ENCODE measurements at regions not wholly inside any gene's neighbourhood (a gene's known extent, or its start where the extent isn't known, plus 50 kb on each side); places are given as distances from the start of the nearest gene placed in this dataset.
A peak's percentile ranks its signal among the peaks of the same experiment; 100 is the strongest.

GRCh38 chr18:67363694-67364093, 152.8 kb downstream of the DSEL start:
- 83 to 84% methylated on average over 3 of the region's 3 CpGs for WGBS, 2 donors
- no peak for ATAC-seq (ENCODE audit: insufficient read depth, low FRiP score)
- Histone ChIP-seq H3K4me3 (no peak overlapping the region), H3K27me3 (ENCODE audit: control insufficient read depth in 3 of 3, insufficient read depth in 3 of 3, low read length in 2 of 3) (no peaks in the 10 kb centered on the region), H3K9ac (ENCODE audit: insufficient read depth in 1 of 2, low read length in 2 of 2) (no peak overlapping the region), H3K27ac (ENCODE audit: low read depth in 1 of 2, low read length in 1 of 2) (no peak overlapping the region), H3K4me1 (ENCODE audit: control insufficient read depth in 5 of 5, insufficient read depth in 5 of 5, low read length in 5 of 5) (no peaks in the 10 kb centered on the region), H3K36me3 (ENCODE audit: control insufficient read depth in 4 of 4, insufficient read depth in 4 of 4, low read length in 4 of 4) (no peaks in the 10 kb centered on the region), H3K9me3 (ENCODE audit: control insufficient read depth in 4 of 4, insufficient read depth in 3 of 4, low read length in 3 of 4) (peaks cover 0 to 2% (median 0%) of the 10 kb centered on the region in 4 donors)
- DNase-seq, result peak; percentile 4 to 20 (median 15)
- TF ChIP-seq CTCF (IDR thresholded peaks at IDR 0.05; ENCODE audit: control extremely low read depth, extremely low read depth), result no peak

- Histone ChIP-seq H3K4me1 (ENCODE audit: control insufficient read depth in 5 of 5, insufficient read depth in 5 of 5, low read length in 5 of 5) (no peaks in the 10 kb centered on the region), H3K9ac (ENCODE audit: insufficient read depth in 1 of 2, low read length in 2 of 2) (no peak overlapping the region), H3K27ac (ENCODE audit: low read depth in 1 of 2, low read length in 1 of 2) (no peak overlapping the region), H3K36me3 (ENCODE audit: control insufficient read depth in 4 of 4, insufficient read depth in 4 of 4, low read length in 4 of 4) (no peaks in the 10 kb centered on the region), H3K4me3 (no peak overlapping the region), H3K9me3 (ENCODE audit: control insufficient read depth in 4 of 4, insufficient read depth in 3 of 4, low read length in 3 of 4) (peaks cover 0 to 2% (median 0%) of the 10 kb centered on the region in 4 donors), H3K27me3 (ENCODE audit: control insufficient read depth in 3 of 3, insufficient read depth in 3 of 3, low read length in 2 of 3) (no peaks in the 10 kb centered on the region)
- ATAC-seq (ENCODE audit: insufficient read depth, low FRiP score) (no peak), DNase-seq (no peak)
- no peak for TF ChIP-seq CTCF (IDR thresholded peaks at IDR 0.05; ENCODE audit: control extremely low read depth, extremely low read depth)
- 66 to 69% methylated on average over 2 of the region's 2 CpGs for WGBS, 2 donors
Observed at GRCh38 chr18:67362906-67363305, 153.6 kb downstream of the DSEL start.

GRCh38 chr18:67359873-67360838, 156.4 kb downstream of the DSEL start:
- TF ChIP-seq CTCF (IDR thresholded peaks at IDR 0.05; ENCODE audit: control extremely low read depth, extremely low read depth), result no peak
- no peaks in the 10 kb centered on the region for H3K4me1 ChIP-seq (ENCODE audit: control insufficient read depth in 5 of 5, insufficient read depth in 5 of 5, low read length in 5 of 5)
- H3K4me3 ChIP-seq, result no peak overlapping the region
- 42 to 46% methylated on average over 8 of the region's 8 CpGs for WGBS, 2 donors
- peaks cover 0 to 2% (median 0%) of the 10 kb centered on the region in 4 donors for H3K9me3 ChIP-seq (ENCODE audit: control insufficient read depth in 4 of 4, insufficient read depth in 3 of 4, low read length in 3 of 4)
- H3K36me3 ChIP-seq (ENCODE audit: control insufficient read depth in 4 of 4, insufficient read depth in 4 of 4, low read length in 4 of 4), result no peaks in the 10 kb centered on the region
- no peaks in the 10 kb centered on the region for H3K27me3 ChIP-seq (ENCODE audit: control insufficient read depth in 3 of 3, insufficient read depth in 3 of 3, low read length in 2 of 3)
- H3K9ac ChIP-seq (ENCODE audit: insufficient read depth in 1 of 2, low read length in 2 of 2), result no peak overlapping the region
- no peak overlapping the region for H3K27ac ChIP-seq (ENCODE audit: low read depth in 1 of 2, low read length in 1 of 2)
- DNase-seq (peak in 2 of 3 donors; percentile 1 to 2), ATAC-seq (ENCODE audit: insufficient read depth, low FRiP score) (peak; percentile 83)
